Endothelial cell of umbilical vein (primary cell): ENCODE measurements at regions not wholly inside any gene's neighbourhood (a gene's known extent, or its start where the extent isn't known, plus 50 kb on each side); places are given as distances from the start of the nearest gene placed in this dataset.

Experiments used
- BruUV-seq: library from RNA; stranded (reverse); fragments of 400-500 nt; replicated peaks from 2 replicates; lab custom pipeline; 2021; lab: Mats Ljungman, UMichigan
- CTCF ChIA-PET: fragments of 300-600, 350-600 bp; sonication (Branson Sonifier 250); formaldehyde crosslinking; loops from one replicate; lab custom pipeline; 2021; ENCODE audit warnings: antibody characterized with exemption, inconsistent platforms; lab: Charles Lee
- POLR2A ChIA-PET: fragments of 300-600, 350-600 bp; sonication (Branson Sonifier 250); formaldehyde crosslinking; loops from one replicate; lab custom pipeline; 2021; ENCODE audit warnings: antibody characterized with exemption, inconsistent platforms; lab: Charles Lee
- DNase-seq: peaks from one replicate; pipeline ENCODE4 v3.0.0-alpha.2; 2011; ENCODE audit warnings: low read depth, low spot score
- FAIRE-seq: peaks from 2 replicates; lab custom pipeline; 2011; peaks lifted over from hg19 to GRCh38; lab: Jason Lieb, UNC
- H2AFZ ChIP-seq: 2 replicates; pipeline ENCODE4 v1.6.0; 2012; ENCODE audit warnings: low read depth, low read length, control low read depth, inconsistent platforms
- H3K27ac ChIP-seq: 2 replicates; pipeline ENCODE4 v1.5.1; 2011; ENCODE audit warnings: low read depth, mild to moderate bottlenecking, control low read depth, low read length, moderate library complexity; ENCODE audit not compliant: insufficient read depth
- H3K27me3 ChIP-seq, 2 experiments: 2 replicates each; pipeline versions ENCODE4 v1.6.0 to v1.6.1; 2011; ENCODE audit warnings: low read length in 2 of 2, mixed read lengths in 1 of 2; ENCODE audit not compliant: control insufficient read depth in 2 of 2, insufficient read depth in 2 of 2
- H3K36me3 ChIP-seq, 2 experiments: 2 replicates in 1 of 2; 3 replicates in 1 of 2; pipeline ENCODE4 v1.5.1; 2011; ENCODE audit warnings: low read length in 2 of 2, mild to moderate bottlenecking in 1 of 2, moderate library complexity in 1 of 2; ENCODE audit not compliant: control insufficient read depth in 2 of 2, insufficient read depth in 2 of 2; ENCODE audit errors: extremely low read depth in 1 of 2
- H3K4me1 ChIP-seq: 3 replicates; pipeline ENCODE4 v1.5.1; 2011; ENCODE audit warnings: mild to moderate bottlenecking, low read length; ENCODE audit not compliant: control insufficient read depth, insufficient read depth; ENCODE audit errors: extremely low read depth
- H3K4me2 ChIP-seq: 2 replicates; pipeline ENCODE4 v1.6.1; 2011; ENCODE audit warnings: low read length, control low read depth, mixed read lengths; ENCODE audit not compliant: insufficient read depth
- H3K4me3 ChIP-seq, 3 experiments: fragments of 200-600 bp in 1 of 3; sonication (generic), shearing (Covaris generic) in 1 of 3; replicated peaks in 1 of 3; 2 replicates each; pipeline ENCODE4 v1.5.1; 2011 to 2016; ENCODE audit warnings: control low read depth in 3 of 3, low read length in 3 of 3, mild to moderate bottlenecking in 2 of 3, inconsistent platforms in 1 of 3, low read depth in 1 of 3, moderate library complexity in 1 of 3; ENCODE audit not compliant: insufficient read depth in 1 of 3
- H3K79me2 ChIP-seq: 2 replicates; pipeline ENCODE4 v1.6.0; 2012; ENCODE audit warnings: low read length, inconsistent platforms; ENCODE audit not compliant: control insufficient read depth, insufficient read depth
- H3K9ac ChIP-seq: replicated peaks from 2 replicates; pipeline ENCODE3; 2011; ENCODE audit warnings: low read length, control low read depth; ENCODE audit not compliant: insufficient read depth; ENCODE audit errors: extremely low read depth
- H3K9me1 ChIP-seq: replicated peaks from 3 replicates; pipeline ENCODE4 v1.6.0; 2011; ENCODE audit warnings: mild to moderate bottlenecking, low read length; ENCODE audit not compliant: control insufficient read depth, insufficient read depth; ENCODE audit errors: extremely low read depth
- H3K9me3 ChIP-seq: replicated peaks from 2 replicates; pipeline ENCODE4 v1.5.1; 2012; ENCODE audit warnings: low read length, inconsistent platforms; ENCODE audit not compliant: control insufficient read depth, insufficient read depth
- H4K20me1 ChIP-seq: replicated peaks from 2 replicates; pipeline ENCODE3; 2011; ENCODE audit warnings: mild to moderate bottlenecking, low read length; ENCODE audit not compliant: control insufficient read depth, insufficient read depth; ENCODE audit errors: extremely low read depth
- FOS ChIP-seq: IDR thresholded peaks from 2 replicates; pipeline ENCODE4 v1.6.1; 2011; ENCODE audit warnings: mild to moderate bottlenecking, low read length, moderate library complexity, borderline replicate concordance; ENCODE audit not compliant: insufficient read depth
- GATA2 ChIP-seq: IDR thresholded peaks from 2 replicates; pipeline ENCODE4 v1.7.0; 2011; ENCODE audit warnings: low read depth, mild to moderate bottlenecking, moderate library complexity, mixed read lengths, low read length; ENCODE audit not compliant: insufficient read length, insufficient read depth
- MYC ChIP-seq: IDR thresholded peaks from one replicate; pipeline ENCODE4 v1.6.1; 2011; ENCODE audit warnings: mild to moderate bottlenecking, low read depth, low read length
- POLR2A ChIP-seq: IDR thresholded peaks from 2 replicates; pipeline ENCODE4 v1.6.1; 2012; ENCODE audit warnings: low read depth, mild to moderate bottlenecking, control low read depth, low read length
- POLR2AphosphoS5 ChIP-seq: IDR thresholded peaks from 2 replicates; pipeline ENCODE4 v1.6.1; 2012; ENCODE audit warnings: low read depth, mild to moderate bottlenecking, control low read depth, low read length, moderate library complexity; ENCODE audit not compliant: insufficient read depth
- dilution Hi-C: fragments of 300-500 bp; cut with MboI; formaldehyde crosslinking; loops from one replicate; pipeline ENCODE4 v1.15.0; 2019; ENCODE audit warnings: low sequenced_read_pairs; ENCODE audit not compliant: extremely low pct_ligation_motif_present
- intact Hi-C: fragments of 100-400 bp; cut with micrococcal nuclease; formaldehyde crosslinking; loops from one replicate; pipeline ENCODE4 v1.10.0; 2022
- TF ChIP-seq, protein P1 (sequence below), 2 donors: IDR thresholded peaks; 1 replicate in 1 of 2; 2 replicates in 1 of 2; pipeline ENCODE4 v1.5.1; 2011; ENCODE audit warnings: low read length in 2 of 2, mild to moderate bottlenecking in 2 of 2, moderate library complexity in 2 of 2, control low read depth in 1 of 2, inconsistent platforms in 1 of 2, low read depth in 1 of 2; ENCODE audit not compliant: insufficient read depth in 1 of 2; ENCODE audit errors: extremely low read depth in 1 of 2

DNA sequence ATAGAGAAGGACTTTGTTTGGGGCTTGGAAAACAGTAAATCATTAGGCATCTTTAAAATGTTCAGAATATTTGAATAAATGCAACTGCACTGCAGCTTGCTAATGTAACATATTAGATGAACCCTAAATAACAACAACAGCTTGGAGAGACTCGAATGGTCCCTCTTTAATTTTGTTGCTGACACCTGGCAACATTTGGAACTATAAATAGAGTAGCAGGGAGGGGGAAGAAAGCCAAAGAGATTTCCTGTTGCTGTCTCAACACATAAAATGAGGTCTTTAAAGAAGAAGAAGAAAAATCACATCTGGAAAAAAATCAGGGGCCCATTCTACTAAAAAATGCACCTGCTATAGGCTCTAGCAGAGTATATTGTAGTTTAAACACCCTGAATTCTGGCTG, 49.9 kb upstream of the DPPA4 start:
- dilution Hi-C loops = no loop called here
- TF ChIP-seq GATA2 (no peak), MYC (no peak), POLR2A (no peak), POLR2AphosphoS5 (no peak), FOS (no peak)
- TF ChIP-seq, protein P1, sequence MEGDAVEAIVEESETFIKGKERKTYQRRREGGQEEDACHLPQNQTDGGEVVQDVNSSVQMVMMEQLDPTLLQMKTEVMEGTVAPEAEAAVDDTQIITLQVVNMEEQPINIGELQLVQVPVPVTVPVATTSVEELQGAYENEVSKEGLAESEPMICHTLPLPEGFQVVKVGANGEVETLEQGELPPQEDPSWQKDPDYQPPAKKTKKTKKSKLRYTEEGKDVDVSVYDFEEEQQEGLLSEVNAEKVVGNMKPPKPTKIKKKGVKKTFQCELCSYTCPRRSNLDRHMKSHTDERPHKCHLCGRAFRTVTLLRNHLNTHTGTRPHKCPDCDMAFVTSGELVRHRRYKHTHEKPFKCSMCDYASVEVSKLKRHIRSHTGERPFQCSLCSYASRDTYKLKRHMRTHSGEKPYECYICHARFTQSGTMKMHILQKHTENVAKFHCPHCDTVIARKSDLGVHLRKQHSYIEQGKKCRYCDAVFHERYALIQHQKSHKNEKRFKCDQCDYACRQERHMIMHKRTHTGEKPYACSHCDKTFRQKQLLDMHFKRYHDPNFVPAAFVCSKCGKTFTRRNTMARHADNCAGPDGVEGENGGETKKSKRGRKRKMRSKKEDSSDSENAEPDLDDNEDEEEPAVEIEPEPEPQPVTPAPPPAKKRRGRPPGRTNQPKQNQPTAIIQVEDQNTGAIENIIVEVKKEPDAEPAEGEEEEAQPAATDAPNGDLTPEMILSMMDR (IDR thresholded peaks at IDR 0.05; ENCODE audit: extremely low read depth in 1 of 2, insufficient read depth in 1 of 2, low read depth in 1 of 2, low read length in 2 of 2) = no peak
- H3K36me3 ChIP-seq = no peaks in the 10 kb centered on the region
- no peaks in the 10 kb centered on the region for H3K27me3 ChIP-seq
- no peak overlapping the region for H2AFZ ChIP-seq
- no peaks in the 10 kb centered on the region for H3K4me1 ChIP-seq
- H3K27ac ChIP-seq = no peak overlapping the region
- H3K79me2 ChIP-seq = no peaks in the 10 kb centered on the region
- ChIA-PET CTCF (no interaction called here), POLR2A (no interaction called here)
- H3K9me1 ChIP-seq = no peaks in the 10 kb centered on the region
- FAIRE-seq (no peak), DNase-seq (no peak)
- H4K20me1 ChIP-seq = no peaks in the 10 kb centered on the region
- H3K4me2 ChIP-seq = no peak overlapping the region
- H3K9ac ChIP-seq = no peak overlapping the region
- intact Hi-C loops = no loop called here
- H3K4me3 ChIP-seq = no peak overlapping the region
- no TSS peak for BruUV-seq
- no peaks in the 10 kb centered on the region for H3K9me3 ChIP-seq
